H9 (cell line): ENCODE measurements at regions not wholly inside any gene's neighbourhood (a gene's known extent, or its start where the extent isn't known, plus 50 kb on each side); places are given as distances from the start of the nearest gene placed in this dataset.

Experiments
- DNase-seq: peaks from one replicate; pipeline ENCODE4 v3.0.0-alpha.2; 2017
- H2AFZ ChIP-seq: one replicate; pipeline ENCODE4 v1.6.1; 2013; ENCODE audit warnings: mild to moderate bottlenecking, low read length, control low read depth, moderate library complexity
- H2AK5ac ChIP-seq: 2 replicates; pipeline ENCODE4 v1.6.1; 2013; ENCODE audit warnings: low read length, control low read depth, mixed read lengths; ENCODE audit not compliant: insufficient read length
- H2BK120ac ChIP-seq: one replicate; pipeline ENCODE4 v1.6.1; 2013; ENCODE audit warnings: low read depth, mild to moderate bottlenecking, low read length, control low read depth, inconsistent platforms; ENCODE audit not compliant: poor library complexity, severe bottlenecking
- H2BK12ac ChIP-seq: 2 replicates; pipeline ENCODE4 v1.6.1; 2013; ENCODE audit warnings: low read length, control low read depth, mixed read lengths, low read depth; ENCODE audit not compliant: insufficient read length
- H2BK15ac ChIP-seq: 2 replicates; pipeline ENCODE4 v1.6.1; 2013; ENCODE audit warnings: low read depth, low read length, control low read depth
- H2BK20ac ChIP-seq: one replicate; pipeline ENCODE4 v1.6.1; 2013; ENCODE audit warnings: low read depth, mild to moderate bottlenecking, low read length, control low read depth, inconsistent platforms; ENCODE audit not compliant: poor library complexity, severe bottlenecking
- H2BK5ac ChIP-seq: 2 replicates; pipeline ENCODE4 v1.6.1; 2013; ENCODE audit warnings: low read length, control low read depth, mixed read lengths; ENCODE audit not compliant: insufficient read length
- H3K14ac ChIP-seq: 2 replicates; pipeline ENCODE4 v1.6.1; 2013; ENCODE audit warnings: low read length, control low read depth; ENCODE audit not compliant: insufficient read depth
- H3K18ac ChIP-seq: 2 replicates; pipeline ENCODE4 v1.6.1; 2013; ENCODE audit warnings: low read depth, mild to moderate bottlenecking, mixed read lengths, low read length, control low read depth; ENCODE audit not compliant: insufficient read length
- H3K23ac ChIP-seq: 2 replicates; pipeline ENCODE4 v1.6.1; 2013; ENCODE audit warnings: low read length, control low read depth, mixed read lengths, low read depth; ENCODE audit not compliant: insufficient read length
- H3K23me2 ChIP-seq: 2 replicates; pipeline ENCODE4 v1.6.1; 2013; ENCODE audit warnings: low read depth, mild to moderate bottlenecking, mixed read lengths, low read length, control low read depth; ENCODE audit not compliant: insufficient read length, poor library complexity, severe bottlenecking
- H3K27ac ChIP-seq: 2 replicates; pipeline ENCODE4 v1.5.1; 2013; ENCODE audit warnings: low read length, control low read depth, mixed read lengths, low read depth; ENCODE audit not compliant: insufficient read length
- H3K27me3 ChIP-seq: 2 replicates; pipeline ENCODE4 v1.6.1; 2013; ENCODE audit warnings: low read length, control low read depth, inconsistent platforms; ENCODE audit not compliant: insufficient read depth
- H3K4ac ChIP-seq: 2 replicates; pipeline ENCODE4 v1.6.1; 2013; ENCODE audit warnings: low read depth, mild to moderate bottlenecking, control low read depth, inconsistent platforms, low read length, moderate library complexity
- H3K4me1 ChIP-seq: 2 replicates; pipeline ENCODE4 v1.6.1; 2013; ENCODE audit warnings: low read length, control low read depth, inconsistent platforms; ENCODE audit not compliant: insufficient read depth
- H3K4me2 ChIP-seq: 2 replicates; pipeline ENCODE4 v1.6.1; 2013; ENCODE audit warnings: low read length, control low read depth, mixed read lengths; ENCODE audit not compliant: insufficient read length, insufficient read depth
- H3K56ac ChIP-seq: 2 replicates; pipeline ENCODE4 v1.6.1; 2013; ENCODE audit warnings: low read depth, mild to moderate bottlenecking, mixed read lengths, low read length, control low read depth; ENCODE audit not compliant: insufficient read length
- H3K79me1 ChIP-seq: 2 replicates; pipeline ENCODE4 v1.6.1; 2013; ENCODE audit warnings: low read depth, mild to moderate bottlenecking, moderate library complexity, low read length, control low read depth, inconsistent platforms; ENCODE audit not compliant: insufficient read depth, poor library complexity, severe bottlenecking
- H3K79me2 ChIP-seq: 2 replicates; pipeline ENCODE4 v1.6.1; 2013; ENCODE audit warnings: low read length, control low read depth, inconsistent platforms; ENCODE audit not compliant: insufficient read depth
- H3K9ac ChIP-seq: 2 replicates; pipeline ENCODE4 v1.6.1; 2013; ENCODE audit warnings: low read length, control low read depth, mixed read lengths; ENCODE audit not compliant: insufficient read length; ENCODE audit errors: extremely low read depth
- H3K9me3 ChIP-seq: one replicate; pipeline ENCODE4 v1.6.1; 2013; ENCODE audit warnings: low read depth, low read length, inconsistent platforms; ENCODE audit not compliant: control insufficient read depth
- H3T11ph ChIP-seq: one replicate; pipeline ENCODE4 v1.6.1; 2013; ENCODE audit warnings: mild to moderate bottlenecking, low read length, control low read depth, inconsistent platforms
- H4K20me1 ChIP-seq: one replicate; pipeline ENCODE4 v1.6.1; 2013; ENCODE audit not compliant: control insufficient read depth, insufficient read length, insufficient read depth
- H4K5ac ChIP-seq: 2 replicates; pipeline ENCODE4 v1.6.1; 2013; ENCODE audit warnings: low read depth, mild to moderate bottlenecking, mixed read lengths, low read length, control low read depth; ENCODE audit not compliant: insufficient read length
- H4K8ac ChIP-seq: replicated peaks from 2 replicates; pipeline ENCODE4 v1.6.1; 2013; ENCODE audit warnings: low read length, control low read depth, mixed read lengths, low read depth; ENCODE audit not compliant: insufficient read length
- H4K91ac ChIP-seq: 2 replicates; pipeline ENCODE4 v1.6.1; 2013; ENCODE audit warnings: low read depth, mild to moderate bottlenecking, moderate library complexity, mixed read lengths, low read length, control low read depth; ENCODE audit not compliant: insufficient read length
- H3K27ac Mint-ChIP-seq, 3 experiments: 2 replicates in 2 of 3; 3 replicates in 1 of 3; pipeline ENCODE4 v1.8.0; 2020 to 2021; ENCODE audit warnings: mixed read lengths in 3 of 3, mild to moderate bottlenecking in 1 of 3, moderate library complexity in 1 of 3
- H3K27me3 Mint-ChIP-seq: 2 replicates; pipeline ENCODE4 v1.8.0; 2021; ENCODE audit warnings: low read depth, mild to moderate bottlenecking, moderate library complexity, mixed read lengths
- H3K36me3 Mint-ChIP-seq, 3 experiments: 2 replicates in 2 of 3; 3 replicates in 1 of 3; pipeline ENCODE4 v1.8.0; 2020 to 2021; ENCODE audit warnings: low read depth in 3 of 3, mixed read lengths in 3 of 3; ENCODE audit not compliant: insufficient read depth in 1 of 3
- H3K4me1 Mint-ChIP-seq, 2 experiments: 2 replicates each; pipeline ENCODE4 v1.8.0; 2020; ENCODE audit warnings: mixed read lengths in 2 of 2
- H3K4me3 Mint-ChIP-seq, 2 experiments: 2 replicates in 1 of 2; 3 replicates in 1 of 2; pipeline ENCODE4 v1.8.0; 2020 to 2021; ENCODE audit warnings: mild to moderate bottlenecking in 2 of 2, mixed read lengths in 2 of 2, moderate library complexity in 1 of 2
- H3K9me3 Mint-ChIP-seq, 2 experiments: 2 replicates in 1 of 2; 3 replicates in 1 of 2; pipeline ENCODE4 v1.8.0; 2020; ENCODE audit warnings: mild to moderate bottlenecking in 2 of 2, mixed read lengths in 2 of 2, moderate library complexity in 1 of 2
- CTCF ChIP-seq: fragments of 200-600 bp; sonication (generic); conservative IDR thresholded peaks from 3 replicates; pipeline ENCODE4 v1.8.0; 2021; ENCODE audit warnings: antibody characterized with exemption, mild to moderate bottlenecking
- WGBS: extraction: QIAGEN DNeasy Blood & Tissue Kit; methylation state at CpG from one replicate; pipeline ENCODE4 v1.1.7; 2013; ENCODE audit warnings: missing lambda C conversion rate, low lambda C conversion rate, mixed read lengths; ENCODE audit not compliant: insufficient read length; ENCODE audit errors: extremely low coverage; 5-methylcytosine and 5-hydroxymethylcytosine counted together

- no peaks in the 10 kb centered on the region for H4K20me1 ChIP-seq
- no peak overlapping the region for H3K18ac ChIP-seq
- WGBS = no CpG with 5 or more reads among the region's 1 CpG
- no peaks in the 10 kb centered on the region for H3K79me2 ChIP-seq
- H3K56ac ChIP-seq = no peak overlapping the region
- H2BK15ac ChIP-seq = no peak overlapping the region
- peaks cover 45% of the 10 kb centered on the region for H3K9me3 ChIP-seq
- H3K27me3 ChIP-seq = no peaks in the 10 kb centered on the region
- H2BK120ac ChIP-seq = no peak overlapping the region
- no peak overlapping the region for H3K4me2 ChIP-seq
- H2BK5ac ChIP-seq = no peak overlapping the region
- peaks cover 37 to 54% of the 10 kb centered on the region in 2 experiments for H3K9me3 Mint-ChIP-seq
- H3K27ac ChIP-seq = no peak overlapping the region
- H2BK20ac ChIP-seq = no peak overlapping the region
- peaks cover 6 to 21% (median 16%) of the 10 kb centered on the region in 3 experiments for H3K36me3 Mint-ChIP-seq
- no peak overlapping the region for H3K14ac ChIP-seq
- H3T11ph ChIP-seq = no peak overlapping the region
- H2AK5ac ChIP-seq = no peak overlapping the region
- H3K27ac Mint-ChIP-seq = no peak overlapping the region
- H3K79me1 ChIP-seq = no peaks in the 10 kb centered on the region
- no peaks in the 10 kb centered on the region; the same call in none of the 2 replicates for H3K27me3 Mint-ChIP-seq
- H3K9ac ChIP-seq = no peak overlapping the region
- H2AFZ ChIP-seq = no peak overlapping the region
- H3K4me3 Mint-ChIP-seq = no peak overlapping the region
- H3K4me1 Mint-ChIP-seq = no peaks in the 10 kb centered on the region
- no peaks in the 10 kb centered on the region for H3K23me2 ChIP-seq
- H3K23ac ChIP-seq = no peak overlapping the region
- TF ChIP-seq CTCF = no peak
- no peaks in the 10 kb centered on the region for H3K4me1 ChIP-seq
- no peak for DNase-seq
- no peak overlapping the region for H3K4ac ChIP-seq
- no peak overlapping the region for H2BK12ac ChIP-seq
- H4K91ac ChIP-seq = no peak overlapping the region
- no peak overlapping the region for H4K5ac ChIP-seq
- H4K8ac ChIP-seq = no peak overlapping the region
Observed at GRCh38 chr4:44777115-44777514, 50.8 kb upstream of the GNPDA2 start.
